ENCODE measurements at regions not wholly inside any gene's neighbourhood (a gene's known extent, or its start where the extent isn't known, plus 50 kb on each side); places are given as distances from the start of the nearest gene placed in this dataset.

DNA sequence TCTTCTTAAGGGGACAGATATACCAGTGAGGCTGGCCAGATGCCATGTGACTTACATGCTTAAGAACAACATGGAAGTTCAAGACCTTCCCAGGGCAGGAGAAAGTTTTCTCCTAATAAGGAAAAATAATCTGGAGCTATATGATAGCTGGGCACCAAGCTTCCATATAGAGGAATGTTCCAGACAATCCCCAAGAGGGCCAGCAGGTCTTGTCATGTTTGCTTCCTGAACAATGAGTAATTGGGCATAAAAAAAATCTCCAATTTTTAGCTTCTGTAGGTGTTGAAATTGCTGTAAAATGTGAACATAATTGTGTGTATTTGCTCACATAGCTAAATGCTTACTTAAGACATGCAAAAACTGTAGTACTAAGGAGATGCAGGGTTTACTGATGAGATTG is 809.5 kb upstream of the PIK3C3 start:
- TF ChIP-seq, protein P1, sequence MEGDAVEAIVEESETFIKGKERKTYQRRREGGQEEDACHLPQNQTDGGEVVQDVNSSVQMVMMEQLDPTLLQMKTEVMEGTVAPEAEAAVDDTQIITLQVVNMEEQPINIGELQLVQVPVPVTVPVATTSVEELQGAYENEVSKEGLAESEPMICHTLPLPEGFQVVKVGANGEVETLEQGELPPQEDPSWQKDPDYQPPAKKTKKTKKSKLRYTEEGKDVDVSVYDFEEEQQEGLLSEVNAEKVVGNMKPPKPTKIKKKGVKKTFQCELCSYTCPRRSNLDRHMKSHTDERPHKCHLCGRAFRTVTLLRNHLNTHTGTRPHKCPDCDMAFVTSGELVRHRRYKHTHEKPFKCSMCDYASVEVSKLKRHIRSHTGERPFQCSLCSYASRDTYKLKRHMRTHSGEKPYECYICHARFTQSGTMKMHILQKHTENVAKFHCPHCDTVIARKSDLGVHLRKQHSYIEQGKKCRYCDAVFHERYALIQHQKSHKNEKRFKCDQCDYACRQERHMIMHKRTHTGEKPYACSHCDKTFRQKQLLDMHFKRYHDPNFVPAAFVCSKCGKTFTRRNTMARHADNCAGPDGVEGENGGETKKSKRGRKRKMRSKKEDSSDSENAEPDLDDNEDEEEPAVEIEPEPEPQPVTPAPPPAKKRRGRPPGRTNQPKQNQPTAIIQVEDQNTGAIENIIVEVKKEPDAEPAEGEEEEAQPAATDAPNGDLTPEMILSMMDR (IDR thresholded peaks at IDR 0.05; ENCODE audit: insufficient read depth, low read length, poor library complexity, severe bottlenecking) = no peak
- DNase-seq (ENCODE audit: extremely low read depth, insufficient read length) = no peak
- Histone ChIP-seq H3K27me3 (replicated peaks; ENCODE audit: control insufficient read depth, insufficient read depth, low read length) (no peaks in the 10 kb centered on the region), H3K36me3 (ENCODE audit: control insufficient read depth, insufficient read depth, low read length) (no peaks in the 10 kb centered on the region), H3K4me3 (replicated peaks; ENCODE audit: low read depth, low read length) (no peak overlapping the region)

DNA sequence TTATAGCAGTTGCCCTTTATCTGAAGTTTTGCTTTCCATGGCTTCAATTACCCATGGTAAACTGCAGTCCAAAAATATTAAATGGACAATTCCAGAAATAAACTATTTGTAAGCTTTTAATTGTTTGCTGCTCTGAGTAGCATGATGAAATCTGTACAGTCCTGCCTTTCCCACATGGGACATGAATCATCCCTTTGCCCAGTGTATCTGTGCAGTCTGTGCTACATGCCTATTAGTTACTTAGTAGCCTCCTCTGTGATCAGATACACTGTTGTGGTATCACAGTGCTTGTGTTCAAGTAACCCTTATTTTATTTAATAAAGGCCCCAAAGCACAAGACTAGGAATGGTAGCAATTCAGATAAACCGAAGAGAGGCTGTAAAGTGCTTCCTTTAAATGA is 810.6 kb upstream of the PIK3C3 start:
- Histone ChIP-seq H3K27me3 (replicated peaks; ENCODE audit: control insufficient read depth, insufficient read depth, low read length) (no peaks in the 10 kb centered on the region), H3K4me3 (replicated peaks; ENCODE audit: low read depth, low read length) (no peak overlapping the region), H3K36me3 (ENCODE audit: control insufficient read depth, insufficient read depth, low read length) (no peaks in the 10 kb centered on the region)
- DNase-seq (ENCODE audit: extremely low read depth, insufficient read length) = no peak
- TF ChIP-seq, protein P1 (IDR thresholded peaks at IDR 0.05; ENCODE audit: insufficient read depth, low read length, poor library complexity, severe bottlenecking) = no peak

DNA sequence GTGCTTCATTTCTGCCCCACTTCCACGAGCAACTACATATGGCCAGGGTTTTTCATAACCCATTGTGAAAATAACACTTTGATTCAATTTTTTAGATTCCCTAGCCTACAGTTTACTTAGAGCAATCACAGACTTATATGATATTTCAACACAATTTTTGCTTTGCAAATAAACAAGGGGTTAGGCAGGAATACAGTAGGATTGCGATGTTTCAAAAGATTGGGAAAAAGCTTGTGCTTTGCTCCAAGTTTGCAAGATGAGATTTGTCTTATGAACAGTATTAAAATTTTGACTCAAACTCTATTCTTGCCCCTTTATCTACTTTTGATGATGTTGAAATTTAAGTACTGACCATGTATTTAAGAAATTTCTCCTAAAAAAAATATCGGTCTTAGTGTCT is 814.5 kb upstream of the PIK3C3 start:
- DNase-seq (ENCODE audit: extremely low read depth, insufficient read length) = no peak
- H3K36me3 ChIP-seq (ENCODE audit: control insufficient read depth, insufficient read depth, low read length) = no peaks in the 10 kb centered on the region
- no peak overlapping the region for H3K4me3 ChIP-seq (replicated peaks; ENCODE audit: low read depth, low read length)
- TF ChIP-seq, protein P1 (IDR thresholded peaks at IDR 0.05; ENCODE audit: insufficient read depth, low read length, poor library complexity, severe bottlenecking) = no peak
- no peaks in the 10 kb centered on the region for H3K27me3 ChIP-seq (replicated peaks; ENCODE audit: control insufficient read depth, insufficient read depth, low read length)

DNA sequence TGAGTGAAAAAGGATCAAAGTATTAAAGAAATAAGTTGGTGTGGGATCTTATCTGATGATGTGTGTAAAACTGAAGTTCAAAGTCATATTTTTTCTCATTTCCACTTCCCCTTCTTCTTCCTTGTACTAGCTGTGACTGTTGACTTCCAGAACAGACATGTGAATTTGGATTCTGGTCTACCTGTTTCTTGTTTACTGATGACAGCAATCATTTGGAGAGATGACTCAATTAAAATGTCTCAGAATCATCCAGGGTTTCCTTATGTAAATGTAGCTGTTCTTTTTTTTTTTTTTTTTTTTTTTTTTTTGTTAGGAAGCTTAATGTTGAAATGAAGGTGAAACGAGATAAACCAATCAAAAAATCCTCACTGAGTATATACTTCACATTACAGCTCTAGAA is 819.9 kb upstream of the PIK3C3 start:
- Histone ChIP-seq H3K36me3 (ENCODE audit: control insufficient read depth, insufficient read depth, low read length) (no peaks in the 10 kb centered on the region), H3K4me3 (replicated peaks; ENCODE audit: low read depth, low read length) (no peak overlapping the region), H3K27me3 (replicated peaks; ENCODE audit: control insufficient read depth, insufficient read depth, low read length) (no peaks in the 10 kb centered on the region)
- no peak for DNase-seq (ENCODE audit: extremely low read depth, insufficient read length)
- TF ChIP-seq, protein P1 (IDR thresholded peaks at IDR 0.05; ENCODE audit: insufficient read depth, low read length, poor library complexity, severe bottlenecking) = no peak

DNA sequence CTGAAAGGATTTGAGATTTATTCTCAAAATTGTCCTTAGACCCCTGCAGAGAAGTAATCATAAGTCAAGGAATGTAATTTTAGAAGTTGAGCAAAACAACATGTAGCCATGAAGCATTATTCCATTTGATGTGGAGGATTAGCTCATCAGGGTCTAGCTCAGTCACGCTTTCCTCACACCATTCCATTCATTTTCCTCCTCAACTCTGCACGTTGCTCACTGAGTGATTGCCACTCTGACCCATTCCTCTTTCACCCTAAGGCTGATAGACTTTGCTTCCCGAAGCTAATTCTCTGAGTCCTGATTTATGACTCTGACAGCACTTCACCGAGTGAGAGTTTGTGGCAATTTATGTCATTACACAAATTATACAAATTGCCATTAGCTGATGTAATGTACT is 820.6 kb upstream of the PIK3C3 start:
- Histone ChIP-seq H3K4me3 (replicated peaks; ENCODE audit: low read depth, low read length) (no peak overlapping the region), H3K27me3 (replicated peaks; ENCODE audit: control insufficient read depth, insufficient read depth, low read length) (no peaks in the 10 kb centered on the region), H3K36me3 (ENCODE audit: control insufficient read depth, insufficient read depth, low read length) (no peaks in the 10 kb centered on the region)
- TF ChIP-seq, protein P1 (IDR thresholded peaks at IDR 0.05; ENCODE audit: insufficient read depth, low read length, poor library complexity, severe bottlenecking) = no peak
- no peak for DNase-seq (ENCODE audit: extremely low read depth, insufficient read length)

DNA sequence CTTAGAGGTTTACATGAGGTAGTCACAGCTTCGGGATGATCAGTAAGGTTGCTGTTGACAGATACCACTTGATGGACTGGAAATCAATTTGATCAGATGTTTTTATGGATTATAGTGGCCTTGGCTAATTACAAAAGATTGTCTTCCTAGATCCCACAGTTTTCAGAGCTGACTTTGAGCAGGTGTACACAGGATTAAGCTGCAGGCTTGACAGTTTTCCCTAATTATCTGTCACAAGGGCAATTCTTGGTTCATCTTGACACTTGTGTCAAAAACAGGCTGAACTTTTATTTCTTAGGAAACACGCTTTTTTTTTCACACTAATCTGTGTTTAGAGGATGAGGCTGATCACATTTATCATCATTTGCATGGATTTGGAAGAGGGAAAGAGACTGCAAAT is 824.0 kb upstream of the PIK3C3 start:
- Histone ChIP-seq H3K27me3 (replicated peaks; ENCODE audit: control insufficient read depth, insufficient read depth, low read length) (no peaks in the 10 kb centered on the region), H3K36me3 (ENCODE audit: control insufficient read depth, insufficient read depth, low read length) (no peaks in the 10 kb centered on the region), H3K4me3 (replicated peaks; ENCODE audit: low read depth, low read length) (no peak overlapping the region)
- no peak for DNase-seq (ENCODE audit: extremely low read depth, insufficient read length)
- TF ChIP-seq, protein P1 (IDR thresholded peaks at IDR 0.05; ENCODE audit: insufficient read depth, low read length, poor library complexity, severe bottlenecking) = no peak

Measured in GM06990 (cell line).